ENCODE measurements at regions not wholly inside any gene's neighbourhood (a gene's known extent, or its start where the extent isn't known, plus 50 kb on each side); places are given as distances from the start of the nearest gene placed in this dataset.

DNA sequence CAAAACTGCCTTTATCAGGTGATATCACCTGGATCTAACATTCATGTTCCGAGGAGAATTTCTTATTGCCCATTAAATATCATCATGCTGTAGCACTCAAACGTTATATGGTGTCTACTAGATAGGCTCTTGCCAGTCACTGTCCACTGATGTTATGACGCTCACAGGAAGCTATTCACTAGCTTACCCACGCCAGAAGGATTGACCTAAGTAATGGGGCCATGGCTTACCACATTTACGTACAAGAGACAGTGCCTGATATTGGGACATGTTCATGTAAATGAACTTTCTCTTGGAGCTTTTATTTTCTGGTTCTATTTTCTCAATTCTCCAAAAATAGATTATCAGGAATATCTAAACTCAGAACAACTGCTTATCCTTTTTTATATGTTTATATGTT, 91.7 kb upstream of the NAALADL2 start:
- TF ChIP-seq, protein P1, sequence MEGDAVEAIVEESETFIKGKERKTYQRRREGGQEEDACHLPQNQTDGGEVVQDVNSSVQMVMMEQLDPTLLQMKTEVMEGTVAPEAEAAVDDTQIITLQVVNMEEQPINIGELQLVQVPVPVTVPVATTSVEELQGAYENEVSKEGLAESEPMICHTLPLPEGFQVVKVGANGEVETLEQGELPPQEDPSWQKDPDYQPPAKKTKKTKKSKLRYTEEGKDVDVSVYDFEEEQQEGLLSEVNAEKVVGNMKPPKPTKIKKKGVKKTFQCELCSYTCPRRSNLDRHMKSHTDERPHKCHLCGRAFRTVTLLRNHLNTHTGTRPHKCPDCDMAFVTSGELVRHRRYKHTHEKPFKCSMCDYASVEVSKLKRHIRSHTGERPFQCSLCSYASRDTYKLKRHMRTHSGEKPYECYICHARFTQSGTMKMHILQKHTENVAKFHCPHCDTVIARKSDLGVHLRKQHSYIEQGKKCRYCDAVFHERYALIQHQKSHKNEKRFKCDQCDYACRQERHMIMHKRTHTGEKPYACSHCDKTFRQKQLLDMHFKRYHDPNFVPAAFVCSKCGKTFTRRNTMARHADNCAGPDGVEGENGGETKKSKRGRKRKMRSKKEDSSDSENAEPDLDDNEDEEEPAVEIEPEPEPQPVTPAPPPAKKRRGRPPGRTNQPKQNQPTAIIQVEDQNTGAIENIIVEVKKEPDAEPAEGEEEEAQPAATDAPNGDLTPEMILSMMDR (IDR thresholded peaks at IDR 0.05; ENCODE audit: insufficient read depth, low read depth, low read length): no peak
- no peak for TF ChIP-seq EZH2 (IDR thresholded peaks at IDR 0.05; ENCODE audit: insufficient read depth, low read length)
